ENCODE measurements at regions not wholly inside any gene's neighbourhood (a gene's known extent, or its start where the extent isn't known, plus 50 kb on each side); places are given as distances from the start of the nearest gene placed in this dataset.

DNA sequence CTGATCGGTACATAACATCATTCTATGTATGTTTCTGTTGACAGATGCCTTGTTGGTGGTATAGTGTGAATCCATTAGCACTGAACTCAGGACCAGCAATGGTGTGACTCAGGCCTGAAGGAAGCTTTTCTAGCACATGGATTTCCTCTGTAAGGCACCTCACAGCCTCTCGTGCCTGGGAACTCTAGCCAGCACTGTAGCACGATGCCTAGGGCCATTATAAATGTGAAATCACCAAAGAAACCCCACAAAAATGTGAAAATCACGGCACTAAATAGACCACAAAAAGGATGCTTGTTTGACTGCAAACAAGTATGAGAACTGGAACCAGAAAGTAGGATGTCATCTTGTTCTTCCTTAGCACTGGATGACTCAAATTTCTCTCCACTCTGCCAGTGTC, 63.7 kb upstream of the NKX2-2 start:
- DNase-seq = no peak
- Histone ChIP-seq H3K36me3 (ENCODE audit: low read depth, low read length) (no peaks in the 10 kb centered on the region), H3K9me2 (replicated peaks; ENCODE audit: low read length) (no peaks in the 10 kb centered on the region), H3K4me1 (ENCODE audit: insufficient read depth, low read length) (no peaks in the 10 kb centered on the region), H3K79me2 (ENCODE audit: low read length) (no peaks in the 10 kb centered on the region), H4K20me1 (ENCODE audit: low read length) (0 out of 2 replicates have a peak, but pooled peaks cover 4% of the 10 kb centered on the region), H3K27ac (ENCODE audit: low read length) (no peak overlapping the region), H3K4me3 (ENCODE audit: low read length) (no peak overlapping the region), H3K9ac (ENCODE audit: low read length) (no peak overlapping the region), H2AFZ (ENCODE audit: low read length) (no peak overlapping the region), H3K27me3 (ENCODE audit: low read length) (peaks cover 85% of the 10 kb centered on the region), H3K9me3 (ENCODE audit: low read length) (no peaks in the 10 kb centered on the region), H3K4me2 (ENCODE audit: low read length) (no peak overlapping the region), H3F3A (ENCODE audit: low read length, unreplicated experiment) (no peaks in the 10 kb centered on the region)
- intact Hi-C loops (cut with micrococcal nuclease) = no loop called here
- ChIA-PET CTCF (interaction anchor here (0.6 kb wide), 1 partner anchor 61 kb away, joined by 3 read pairs; no protein-coding TSS in a partner anchor), POLR2A (ENCODE audit: unreplicated experiment) (no interaction called here)
- no peak for ATAC-seq
- no TSS peak for BruUV-seq (replicated peaks)
- TF ChIP-seq, protein P1, sequence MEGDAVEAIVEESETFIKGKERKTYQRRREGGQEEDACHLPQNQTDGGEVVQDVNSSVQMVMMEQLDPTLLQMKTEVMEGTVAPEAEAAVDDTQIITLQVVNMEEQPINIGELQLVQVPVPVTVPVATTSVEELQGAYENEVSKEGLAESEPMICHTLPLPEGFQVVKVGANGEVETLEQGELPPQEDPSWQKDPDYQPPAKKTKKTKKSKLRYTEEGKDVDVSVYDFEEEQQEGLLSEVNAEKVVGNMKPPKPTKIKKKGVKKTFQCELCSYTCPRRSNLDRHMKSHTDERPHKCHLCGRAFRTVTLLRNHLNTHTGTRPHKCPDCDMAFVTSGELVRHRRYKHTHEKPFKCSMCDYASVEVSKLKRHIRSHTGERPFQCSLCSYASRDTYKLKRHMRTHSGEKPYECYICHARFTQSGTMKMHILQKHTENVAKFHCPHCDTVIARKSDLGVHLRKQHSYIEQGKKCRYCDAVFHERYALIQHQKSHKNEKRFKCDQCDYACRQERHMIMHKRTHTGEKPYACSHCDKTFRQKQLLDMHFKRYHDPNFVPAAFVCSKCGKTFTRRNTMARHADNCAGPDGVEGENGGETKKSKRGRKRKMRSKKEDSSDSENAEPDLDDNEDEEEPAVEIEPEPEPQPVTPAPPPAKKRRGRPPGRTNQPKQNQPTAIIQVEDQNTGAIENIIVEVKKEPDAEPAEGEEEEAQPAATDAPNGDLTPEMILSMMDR (conservative IDR thresholded peaks at IDR 0.05; ENCODE audit: low read depth, low read length) = no peak
- TF ChIP-seq EZH2phosphoT487 (IDR thresholded peaks at IDR 0.05; ENCODE audit: borderline replicate concordance, low read length) = no peak
- TF ChIP-seq EZH2 (IDR thresholded peaks at IDR 0.05; ENCODE audit: low read length, unreplicated experiment) = no peak

DNA sequence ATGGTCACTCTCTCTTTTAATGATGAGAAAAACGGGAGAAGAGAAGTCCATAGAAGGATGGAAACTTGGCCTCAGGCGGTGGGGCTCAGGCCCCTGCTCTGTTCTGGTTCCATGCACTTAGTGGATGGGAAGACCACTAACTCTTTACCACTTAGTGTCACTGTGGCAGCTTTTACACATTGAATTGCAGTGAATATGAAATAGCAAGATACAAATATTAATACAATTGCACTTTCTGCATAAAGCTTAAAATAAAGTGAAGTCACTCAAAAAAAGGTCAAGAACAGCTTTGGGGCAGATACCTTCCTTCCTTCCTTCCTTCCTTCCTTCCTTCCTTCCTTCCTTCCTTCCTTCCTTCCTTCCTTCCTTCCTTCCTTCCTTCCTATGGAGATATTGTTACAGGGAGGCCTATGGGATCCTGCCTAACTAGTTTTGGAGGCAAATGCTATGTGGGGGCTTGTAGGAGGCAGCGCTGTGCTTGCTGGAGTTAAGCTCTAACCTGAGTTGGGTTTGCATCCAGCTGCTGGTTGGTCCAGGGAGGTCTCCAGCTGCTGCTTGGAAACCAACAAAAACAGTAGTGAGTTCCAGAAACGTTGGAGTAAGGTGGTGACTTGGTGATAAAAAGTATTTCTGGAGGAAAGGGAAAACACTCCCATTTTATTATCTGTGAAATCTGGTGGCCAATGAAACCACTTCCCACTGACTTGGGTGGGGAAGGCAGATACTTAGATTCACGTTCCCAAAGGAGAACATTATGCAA, 62.3 kb upstream of the NKX2-2 start:
- Histone ChIP-seq H3K27ac (ENCODE audit: low read length) (no peak overlapping the region), H3K4me3 (ENCODE audit: low read length) (no peak overlapping the region), H3K9ac (ENCODE audit: low read length) (no peak overlapping the region), H3K9me2 (replicated peaks; ENCODE audit: low read length) (no peaks in the 10 kb centered on the region), H3K9me3 (ENCODE audit: low read length) (no peaks in the 10 kb centered on the region), H3K4me2 (ENCODE audit: low read length) (no peak overlapping the region), H3K27me3 (ENCODE audit: low read length) (peaks cover 71% of the 10 kb centered on the region), H3F3A (ENCODE audit: low read length, unreplicated experiment) (no peaks in the 10 kb centered on the region), H3K79me2 (ENCODE audit: low read length) (no peaks in the 10 kb centered on the region), H2AFZ (ENCODE audit: low read length) (no peak overlapping the region), H4K20me1 (ENCODE audit: low read length) (0 out of 2 replicates have a peak, but pooled peaks cover 4% of the 10 kb centered on the region), H3K36me3 (ENCODE audit: low read depth, low read length) (no peaks in the 10 kb centered on the region), H3K4me1 (ENCODE audit: insufficient read depth, low read length) (no peaks in the 10 kb centered on the region)
- BruUV-seq (replicated peaks) = no TSS peak
- no peak for TF ChIP-seq EZH2phosphoT487 (IDR thresholded peaks at IDR 0.05; ENCODE audit: borderline replicate concordance, low read length)
- TF ChIP-seq EZH2 (IDR thresholded peaks at IDR 0.05; ENCODE audit: low read length, unreplicated experiment) = no peak
- TF ChIP-seq, protein P1 (conservative IDR thresholded peaks at IDR 0.05; ENCODE audit: low read depth, low read length) = no peak
- ATAC-seq (no peak), DNase-seq (no peak)
- intact Hi-C loops (cut with micrococcal nuclease) = no loop called here
- ChIA-PET POLR2A (ENCODE audit: unreplicated experiment) (no interaction called here), CTCF (no interaction called here)

DNA sequence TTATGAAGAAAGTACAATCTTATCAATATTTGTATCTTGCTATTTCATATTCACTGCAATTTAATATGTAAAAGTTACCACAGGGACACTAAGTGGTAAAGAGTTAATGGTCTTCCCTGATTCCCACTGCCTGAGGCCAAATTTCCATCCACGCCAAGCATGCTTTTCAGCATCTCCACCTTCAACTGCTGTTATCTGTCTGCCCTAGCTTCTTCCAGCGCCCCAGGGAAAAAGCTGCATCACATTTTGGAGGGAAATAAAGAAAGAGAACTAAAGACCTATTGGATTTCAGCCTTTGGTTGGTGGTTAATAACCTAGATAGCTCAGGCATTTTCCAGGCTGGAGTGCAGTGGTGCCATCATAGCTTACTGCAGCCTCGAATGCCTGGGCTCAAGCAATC, 61.3 kb upstream of the NKX2-2 start:
- Histone ChIP-seq H3F3A (ENCODE audit: low read length, unreplicated experiment) (no peaks in the 10 kb centered on the region), H3K9me3 (ENCODE audit: low read length) (no peaks in the 10 kb centered on the region), H3K9me2 (replicated peaks; ENCODE audit: low read length) (no peaks in the 10 kb centered on the region), H3K9ac (ENCODE audit: low read length) (no peak overlapping the region), H2AFZ (ENCODE audit: low read length) (no peak overlapping the region), H3K4me3 (ENCODE audit: low read length) (no peak overlapping the region), H4K20me1 (ENCODE audit: low read length) (0 out of 2 replicates have a peak, but pooled peaks cover 4% of the 10 kb centered on the region), H3K4me1 (ENCODE audit: insufficient read depth, low read length) (no peaks in the 10 kb centered on the region), H3K27me3 (ENCODE audit: low read length) (peaks cover 70% of the 10 kb centered on the region), H3K79me2 (ENCODE audit: low read length) (no peaks in the 10 kb centered on the region), H3K36me3 (ENCODE audit: low read depth, low read length) (no peaks in the 10 kb centered on the region), H3K27ac (ENCODE audit: low read length) (no peak overlapping the region), H3K4me2 (ENCODE audit: low read length) (no peak overlapping the region)
- POLR2A ChIA-PET (ENCODE audit: unreplicated experiment) = no interaction called here
- CTCF ChIA-PET = no interaction called here
- TF ChIP-seq EZH2phosphoT487 (IDR thresholded peaks at IDR 0.05; ENCODE audit: borderline replicate concordance, low read length) (no peak), EZH2 (IDR thresholded peaks at IDR 0.05; ENCODE audit: low read length, unreplicated experiment) (no peak)
- TF ChIP-seq, protein P1 (conservative IDR thresholded peaks at IDR 0.05; ENCODE audit: low read depth, low read length) = no peak
- no TSS peak for BruUV-seq (replicated peaks)
- intact Hi-C loops (cut with micrococcal nuclease) = no loop called here
- DNase-seq (no peak), ATAC-seq (no peak)
